HepG2 (cell line): ENCODE measurements at regions not wholly inside any gene's neighbourhood (a gene's known extent, or its start where the extent isn't known, plus 50 kb on each side); places are given as distances from the start of the nearest gene placed in this dataset.

Experiments
- CC2D1A ChIP-seq: sonication (generic); formaldehyde crosslinking; IDR thresholded peaks from 2 replicates; pipeline ENCODE4 v1.8.1; 2023; ENCODE audit warnings: mild to moderate bottlenecking, missing genetic modification reagents
- CEBPB ChIP-seq: IDR thresholded peaks from 2 replicates; pipeline ENCODE4 v1.6.1; 2011; ENCODE audit warnings: low read depth, low read length, improper control_type of control experiment, borderline replicate concordance
- PCBP2 ChIP-seq: fragments of 200-400 bp; formaldehyde crosslinking; optimal IDR thresholded peaks from 2 replicates; pipeline ENCODE3; 2018; ENCODE audit warnings: low read length, low read depth; ENCODE audit not compliant: poor library complexity, severe bottlenecking
- SIN3B ChIP-seq: fragments of 150-350 bp; IDR thresholded peaks from 2 replicates; pipeline ENCODE4 v1.6.1; 2014; ENCODE audit warnings: low read length
- TEAD3 ChIP-seq: optimal IDR thresholded peaks from 2 replicates; pipeline ENCODE3; 2016; ENCODE audit warnings: borderline replicate concordance
- ZBTB10 ChIP-seq: sonication (generic); formaldehyde crosslinking; IDR thresholded peaks from 2 replicates; pipeline ENCODE4 v1.4.0; 2020; ENCODE audit warnings: missing genetic modification reagents, borderline replicate concordance
- ZNF281 ChIP-seq: sonication (generic); formaldehyde crosslinking; IDR thresholded peaks from 2 replicates; pipeline ENCODE4 v1.4.0; 2020; ENCODE audit warnings: missing genetic modification reagents, borderline replicate concordance
- ZNF292 ChIP-seq: sonication (generic); formaldehyde crosslinking; IDR thresholded peaks from 2 replicates; pipeline ENCODE4 v1.8.1; 2022; ENCODE audit warnings: mild to moderate bottlenecking, low read depth, missing genetic modification reagents, borderline replicate concordance
- ZNF710 ChIP-seq: sonication (generic); formaldehyde crosslinking; IDR thresholded peaks from 2 replicates; pipeline ENCODE4 v1.5.0; 2020; ENCODE audit warnings: mild to moderate bottlenecking, missing genetic modification reagents, borderline replicate concordance
- ZNF740 ChIP-seq: sonication (generic); formaldehyde crosslinking; IDR thresholded peaks from 2 replicates; pipeline ENCODE4 v1.4.0; 2020; ENCODE audit warnings: missing genetic modification reagents
- ZNF883 ChIP-seq: sonication (generic); formaldehyde crosslinking; IDR thresholded peaks from 2 replicates; pipeline ENCODE4 v1.5.1; 2020; ENCODE audit warnings: mild to moderate bottlenecking, missing genetic modification reagents; ENCODE audit errors: not compliant biosample characterization

- TF ChIP-seq ZNF740 (CRISPR knock-in tag) (no peak), ZNF883 (CRISPR knock-in tag) (no peak), SIN3B (no peak), TEAD3 (CRISPR knock-in tag) (no peak), ZBTB10 (CRISPR knock-in tag) (no peak), CEBPB (no peak), ZNF281 (CRISPR knock-in tag) (no peak), PCBP2 (no peak), ZNF710 (CRISPR knock-in tag) (no peak), ZNF292 (CRISPR knock-in tag) (no peak), CC2D1A (CRISPR knock-in tag) (no peak)
Observed at GRCh38 chr5:74183041-74183440, 457.5 kb downstream of the ENC1 start (continued).
